MCF 10A (cell line): ENCODE measurements at regions not wholly inside any gene's neighbourhood (a gene's known extent, or its start where the extent isn't known, plus 50 kb on each side); places are given as distances from the start of the nearest gene placed in this dataset.

Experiments
- BruUV-seq: library from RNA; stranded (reverse); fragments of 400-500 nt; replicated peaks from 2 replicates; lab custom pipeline; 2021; lab: Mats Ljungman, UMichigan
- CTCF ChIA-PET: fragments of 300-600 bp; sonication (Branson Sonifier 250); formaldehyde crosslinking; extraction: SDS; loops from one replicate; lab custom pipeline; 2021; ENCODE audit warnings: antibody characterized with exemption, inconsistent platforms; lab: Yijun Ruan, JAX
- POLR2A ChIA-PET: fragments of 300-600, 350-650 bp; sonication (Branson Sonifier 250); formaldehyde crosslinking; extraction: SDS; loops from one replicate; lab custom pipeline; 2020; ENCODE audit warnings: antibody characterized with exemption, inconsistent platforms; lab: Yijun Ruan, JAX
- DNase-seq: peaks from one replicate; pipeline ENCODE4 v3.0.0-alpha.2; 2018; ENCODE audit not compliant: unreplicated experiment
- H3K27ac Mint-ChIP-seq: one replicate; pipeline ENCODE4 v1.8.0; 2022; ENCODE audit warnings: mild to moderate bottlenecking, low read depth, mixed read lengths; ENCODE audit not compliant: unreplicated experiment
- H3K27me3 Mint-ChIP-seq: one replicate; pipeline ENCODE4 v1.8.0; 2022; ENCODE audit warnings: mixed read lengths; ENCODE audit not compliant: insufficient read depth, unreplicated experiment
- H3K36me3 Mint-ChIP-seq: one replicate; pipeline ENCODE4 v1.8.0; 2022; ENCODE audit warnings: mild to moderate bottlenecking, moderate library complexity, mixed read lengths; ENCODE audit not compliant: insufficient read depth, unreplicated experiment
- H3K4me1 Mint-ChIP-seq: one replicate; pipeline ENCODE4 v1.8.0; 2022; ENCODE audit warnings: mixed read lengths; ENCODE audit not compliant: insufficient read depth, unreplicated experiment
- H3K4me3 Mint-ChIP-seq: one replicate; pipeline ENCODE4 v1.8.0; 2022; ENCODE audit warnings: mild to moderate bottlenecking, moderate library complexity, mixed read lengths; ENCODE audit not compliant: unreplicated experiment
- H3K9me3 Mint-ChIP-seq: one replicate; pipeline ENCODE4 v1.8.0; 2022; ENCODE audit warnings: mixed read lengths; ENCODE audit not compliant: unreplicated experiment
- intact Hi-C: fragments of 100-400 bp; cut with micrococcal nuclease; formaldehyde crosslinking; loops from 2 replicates; pipeline ENCODE4 v1.14.1; 2022
- TF ChIP-seq, protein P1 (sequence below): fragments of 200-600 bp; IDR thresholded peaks from one replicate; pipeline ENCODE4 v1.8.0; 2022; ENCODE audit warnings: antibody characterized with exemption, mild to moderate bottlenecking; ENCODE audit not compliant: unreplicated experiment

DNA sequence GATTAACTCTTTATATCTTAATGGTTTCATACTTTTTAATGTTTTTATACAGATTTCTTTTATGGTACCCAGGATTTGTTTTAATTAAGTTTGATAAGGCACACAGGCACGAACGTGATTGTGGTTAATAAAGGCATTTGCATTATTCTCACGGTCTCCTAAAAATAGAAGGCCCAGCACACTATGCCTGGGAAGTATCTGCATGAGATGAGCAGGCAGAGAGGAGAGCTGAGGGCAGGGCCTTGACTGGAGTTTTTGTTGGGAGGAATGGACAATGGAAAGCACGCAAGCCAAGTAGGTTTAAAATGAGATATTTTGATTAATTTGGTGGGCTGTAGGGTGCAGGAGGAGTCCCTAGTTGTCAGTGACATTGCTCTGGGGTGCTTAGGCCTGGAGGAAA, 1714.3 kb upstream of the PCDH7 start:
- TF ChIP-seq, protein P1, sequence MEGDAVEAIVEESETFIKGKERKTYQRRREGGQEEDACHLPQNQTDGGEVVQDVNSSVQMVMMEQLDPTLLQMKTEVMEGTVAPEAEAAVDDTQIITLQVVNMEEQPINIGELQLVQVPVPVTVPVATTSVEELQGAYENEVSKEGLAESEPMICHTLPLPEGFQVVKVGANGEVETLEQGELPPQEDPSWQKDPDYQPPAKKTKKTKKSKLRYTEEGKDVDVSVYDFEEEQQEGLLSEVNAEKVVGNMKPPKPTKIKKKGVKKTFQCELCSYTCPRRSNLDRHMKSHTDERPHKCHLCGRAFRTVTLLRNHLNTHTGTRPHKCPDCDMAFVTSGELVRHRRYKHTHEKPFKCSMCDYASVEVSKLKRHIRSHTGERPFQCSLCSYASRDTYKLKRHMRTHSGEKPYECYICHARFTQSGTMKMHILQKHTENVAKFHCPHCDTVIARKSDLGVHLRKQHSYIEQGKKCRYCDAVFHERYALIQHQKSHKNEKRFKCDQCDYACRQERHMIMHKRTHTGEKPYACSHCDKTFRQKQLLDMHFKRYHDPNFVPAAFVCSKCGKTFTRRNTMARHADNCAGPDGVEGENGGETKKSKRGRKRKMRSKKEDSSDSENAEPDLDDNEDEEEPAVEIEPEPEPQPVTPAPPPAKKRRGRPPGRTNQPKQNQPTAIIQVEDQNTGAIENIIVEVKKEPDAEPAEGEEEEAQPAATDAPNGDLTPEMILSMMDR: no peak
- Mint-ChIP-seq H3K27ac (no peak overlapping the region), H3K4me1 (peaks cover 6% of the 10 kb centered on the region), H3K36me3 (no peaks in the 10 kb centered on the region), H3K4me3 (no peak overlapping the region), H3K9me3 (no peaks in the 10 kb centered on the region), H3K27me3 (no peaks in the 10 kb centered on the region)
- BruUV-seq: no TSS peak
- DNase-seq: no peak
- CTCF ChIA-PET: no interaction called here
- POLR2A ChIA-PET: interaction anchor here (1.0 kb wide), 1 partner anchor 19 kb away, joined by 3 read pairs; no protein-coding TSS in a partner anchor
- intact Hi-C loops: no loop called here

DNA sequence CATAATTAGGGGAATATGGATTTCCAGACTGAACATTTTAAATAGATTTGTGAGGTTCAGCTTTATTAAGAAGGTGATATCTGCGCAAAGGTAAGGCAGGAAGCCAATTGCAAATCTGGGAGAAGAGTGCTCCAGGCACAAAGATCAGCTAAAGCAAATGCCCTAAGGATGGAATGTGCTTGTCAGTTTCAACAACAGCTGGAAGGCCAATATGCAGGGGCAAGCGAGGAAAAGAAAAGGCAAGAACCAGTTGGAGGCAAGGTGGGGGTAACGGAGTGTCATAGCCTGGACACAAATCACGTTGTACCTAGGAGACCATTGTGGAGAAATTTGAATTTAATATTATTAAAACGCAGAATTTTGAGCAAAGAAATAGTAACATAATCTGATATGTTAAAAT, 1710.3 kb upstream of the PCDH7 start:
- no peak overlapping the region for H3K4me3 Mint-ChIP-seq
- H3K27ac Mint-ChIP-seq: no peak overlapping the region
- DNase-seq: no peak
- no peaks in the 10 kb centered on the region for H3K36me3 Mint-ChIP-seq
- H3K27me3 Mint-ChIP-seq: no peaks in the 10 kb centered on the region
- CTCF ChIA-PET: no interaction called here
- H3K9me3 Mint-ChIP-seq: peaks cover 3% of the 10 kb centered on the region
- BruUV-seq: no TSS peak
- no peaks in the 10 kb centered on the region for H3K4me1 Mint-ChIP-seq
- TF ChIP-seq, protein P1: no peak
- POLR2A ChIA-PET: interaction anchor here (1.5 kb wide), 1 partner anchor 13 kb away, joined by 3 read pairs; no protein-coding TSS in a partner anchor
- intact Hi-C loops: no loop called here

DNA sequence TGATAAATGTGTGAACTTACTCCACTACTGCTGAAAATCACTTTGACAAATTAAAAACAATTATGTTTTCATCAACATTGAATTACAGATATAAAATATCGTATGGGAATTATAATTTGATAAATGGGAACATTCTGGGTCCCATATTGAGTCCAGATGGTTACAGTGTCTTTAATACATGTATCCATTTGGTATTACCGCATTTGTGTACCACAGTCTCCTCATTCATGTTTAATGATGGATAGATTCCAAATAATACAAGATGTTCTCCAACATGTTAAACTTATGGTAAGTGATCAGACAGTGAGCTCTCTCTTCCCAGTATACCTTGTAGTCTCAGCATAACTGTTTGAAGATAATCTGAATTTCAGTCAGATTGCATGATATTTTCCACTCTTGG, 1706.8 kb upstream of the PCDH7 start:
- H3K4me1 Mint-ChIP-seq: no peaks in the 10 kb centered on the region
- H3K9me3 Mint-ChIP-seq: peaks cover 8% of the 10 kb centered on the region
- BruUV-seq: no TSS peak
- intact Hi-C loops: no loop called here
- no peak overlapping the region for H3K27ac Mint-ChIP-seq
- TF ChIP-seq, protein P1: no peak
- ChIA-PET POLR2A (no interaction called here), CTCF (no interaction called here)
- no peak for DNase-seq
- no peak overlapping the region for H3K4me3 Mint-ChIP-seq
- no peaks in the 10 kb centered on the region for H3K27me3 Mint-ChIP-seq
- H3K36me3 Mint-ChIP-seq: peaks cover 7% of the 10 kb centered on the region

DNA sequence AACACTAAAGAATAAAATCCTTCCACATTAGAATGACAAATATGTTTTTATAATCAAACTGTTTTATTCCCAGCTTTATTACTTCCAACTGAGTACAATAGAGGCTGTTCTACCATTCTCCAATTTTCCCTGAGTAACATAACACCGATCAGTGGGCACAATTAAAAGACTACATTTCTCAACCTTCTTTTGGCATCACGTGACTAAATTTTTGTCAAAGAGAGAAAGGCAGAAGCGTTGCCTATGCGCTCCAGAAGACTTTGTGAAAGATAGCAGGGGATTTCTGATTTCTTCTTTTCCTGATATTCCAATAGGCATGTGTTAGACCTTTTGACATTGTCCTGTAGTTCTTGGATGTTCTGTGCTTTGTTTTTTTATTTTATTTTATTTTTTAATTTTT, 1705.6 kb upstream of the PCDH7 start:
- ChIA-PET POLR2A (no interaction called here), CTCF (interaction anchor here (0.9 kb wide), 1 partner anchor 219 kb away, joined by 3 read pairs; no protein-coding TSS in a partner anchor)
- H3K4me3 Mint-ChIP-seq: no peak overlapping the region
- H3K27ac Mint-ChIP-seq: no peak overlapping the region
- peaks cover 7% of the 10 kb centered on the region for H3K36me3 Mint-ChIP-seq
- DNase-seq: no peak
- intact Hi-C loops: no loop called here
- BruUV-seq: no TSS peak
- H3K9me3 Mint-ChIP-seq: peaks cover 8% of the 10 kb centered on the region
- H3K4me1 Mint-ChIP-seq: no peaks in the 10 kb centered on the region
- no peaks in the 10 kb centered on the region for H3K27me3 Mint-ChIP-seq
- TF ChIP-seq, protein P1: no peak
